ENCODE measurements at regions not wholly inside any gene's neighbourhood (a gene's known extent, or its start where the extent isn't known, plus 50 kb on each side); places are given as distances from the start of the nearest gene placed in this dataset.
"Not testable (repeated sequence)": the region's sequence is repeated elsewhere in the genome, so short reads cannot be mapped to it uniquely, and the experiment has no call there.

DNA sequence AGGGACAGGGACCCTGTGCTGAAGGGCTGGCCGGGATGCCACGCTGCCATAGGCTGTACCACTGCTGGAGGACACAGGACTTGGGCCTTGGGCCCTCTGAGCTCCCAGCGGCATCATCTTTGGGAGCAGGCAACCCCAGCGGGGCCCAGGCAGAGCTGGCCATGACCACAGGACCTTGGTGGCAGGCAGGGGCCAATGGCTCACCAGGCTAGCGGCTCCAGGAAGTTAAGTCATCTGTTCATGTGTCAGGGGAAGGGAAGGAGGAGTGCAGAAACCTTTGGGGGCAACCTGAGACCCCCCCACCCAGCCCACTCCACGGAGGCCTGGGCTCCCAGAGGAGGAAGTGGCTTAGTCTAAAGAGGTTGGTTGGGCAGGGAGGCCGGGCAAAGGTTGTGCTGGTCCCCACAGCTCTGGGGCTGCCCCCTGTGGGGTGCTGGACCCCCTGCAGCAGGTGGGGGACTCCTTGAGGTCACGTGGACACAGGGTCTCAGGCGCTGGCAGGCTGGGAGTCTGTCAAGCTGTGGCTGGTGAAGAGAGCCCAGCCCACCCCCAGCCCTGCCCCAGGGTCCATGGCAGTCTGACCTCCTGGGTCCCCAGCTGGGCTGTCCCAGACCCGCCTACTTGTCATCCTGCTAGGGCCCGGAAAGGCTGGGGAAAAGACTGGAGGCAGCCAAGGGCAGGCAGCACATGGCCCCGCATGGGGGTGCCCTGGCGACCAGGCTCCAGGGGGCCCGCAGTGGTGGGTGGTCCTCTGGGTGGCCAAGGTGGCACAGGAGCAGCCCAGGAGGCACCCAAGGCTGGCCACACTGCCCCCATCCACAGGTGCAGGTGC lies 184.3 kb downstream of the IGLL1 start:
- no peak for DNase-seq (ENCODE audit: low read depth in 2 of 2)

DNA sequence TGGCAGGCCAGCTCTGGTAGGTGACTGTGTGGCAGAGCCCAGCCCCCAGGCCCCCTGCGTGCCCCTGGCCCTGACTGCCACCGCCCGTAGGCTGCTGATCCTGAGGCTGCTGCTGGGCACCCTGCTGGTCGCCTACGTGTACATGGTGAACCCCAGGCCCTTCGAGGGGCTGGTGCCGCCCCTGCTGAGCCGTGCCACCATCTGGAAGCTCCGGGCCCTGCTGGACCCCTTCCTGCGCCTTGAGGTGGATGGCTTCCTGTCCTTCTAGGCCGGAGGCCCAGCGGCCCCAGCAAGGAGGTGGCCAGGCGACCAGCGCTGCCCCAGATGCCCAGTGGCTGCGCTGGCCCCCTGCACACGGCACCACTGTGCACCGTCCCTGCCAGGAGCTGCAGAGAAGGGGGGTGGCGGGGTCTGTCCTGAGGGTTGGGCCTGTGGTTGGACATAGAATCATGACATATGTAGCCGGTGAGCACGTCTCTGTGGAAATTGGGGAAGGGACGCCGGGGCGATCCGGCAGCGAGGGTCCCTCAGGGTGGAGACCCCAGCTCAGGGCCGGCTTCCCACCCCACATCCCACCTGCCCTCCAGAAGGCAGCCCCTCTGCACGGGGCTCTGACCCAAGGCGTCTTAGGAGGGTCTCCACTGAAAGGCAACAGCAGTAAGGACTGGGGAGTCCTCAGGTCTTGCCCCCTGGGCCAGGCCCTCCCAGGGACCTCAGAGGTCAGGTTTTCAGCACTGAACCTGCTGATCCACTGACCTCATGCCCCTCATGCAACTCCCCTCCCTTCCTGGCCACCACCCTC lies 185.4 kb downstream of the IGLL1 start:
- DNase-seq (ENCODE audit: low read depth in 2 of 2): no peak

DNA sequence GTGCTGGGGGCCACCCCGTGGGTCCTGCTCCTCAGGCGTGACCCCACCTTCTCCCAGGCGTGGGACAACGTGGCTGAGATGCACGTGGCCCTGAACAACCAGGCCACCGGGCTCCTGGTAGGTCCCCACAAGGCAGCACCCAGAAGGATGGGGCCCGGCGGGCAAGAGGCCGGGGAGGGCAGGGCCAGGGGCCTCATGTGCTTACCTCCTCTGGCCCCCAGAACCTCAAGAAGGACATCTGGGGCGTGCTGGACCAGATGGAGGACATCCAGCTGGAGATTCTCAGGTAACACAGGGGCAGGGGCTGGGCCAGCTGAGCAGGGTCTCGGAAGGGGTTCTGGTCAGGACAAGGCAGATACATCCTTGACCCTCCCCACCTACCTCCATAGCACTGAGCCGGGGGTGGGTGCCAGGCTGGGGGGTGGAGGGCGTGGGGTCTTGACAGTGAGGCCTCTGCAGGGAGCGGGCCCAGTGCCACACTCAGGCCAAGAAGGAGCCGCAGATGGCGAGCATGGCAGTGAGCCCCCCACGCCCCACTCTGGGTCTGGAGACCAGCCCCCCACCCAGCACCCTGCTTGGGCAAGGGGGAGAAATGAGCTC lies 186.3 kb downstream of the IGLL1 start:
- no peak for DNase-seq (ENCODE audit: low read depth in 2 of 2)

DNA sequence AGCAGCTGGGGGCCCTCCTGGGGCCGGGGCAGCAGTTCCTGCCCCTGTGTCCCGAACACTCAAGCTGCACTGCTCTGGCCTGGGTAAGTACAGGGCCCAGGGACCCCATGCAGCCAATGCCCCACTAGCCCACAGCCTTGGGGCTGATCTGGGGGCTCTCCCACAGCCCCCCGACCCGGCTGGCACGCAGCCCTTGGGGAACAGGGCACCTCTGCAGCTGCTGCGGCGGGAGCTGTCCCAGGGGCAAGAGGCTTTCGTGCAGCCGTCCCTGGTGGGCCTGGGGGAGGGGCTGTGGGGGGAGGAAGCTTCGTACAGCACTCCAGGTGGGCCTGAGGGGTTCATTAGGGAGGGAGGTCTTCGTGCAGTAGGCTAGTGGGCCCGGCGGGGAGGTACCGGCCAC lies 186.9 kb downstream of the IGLL1 start:
- DNase-seq (ENCODE audit: low read depth in 2 of 2): not testable (repeated sequence)

DNA sequence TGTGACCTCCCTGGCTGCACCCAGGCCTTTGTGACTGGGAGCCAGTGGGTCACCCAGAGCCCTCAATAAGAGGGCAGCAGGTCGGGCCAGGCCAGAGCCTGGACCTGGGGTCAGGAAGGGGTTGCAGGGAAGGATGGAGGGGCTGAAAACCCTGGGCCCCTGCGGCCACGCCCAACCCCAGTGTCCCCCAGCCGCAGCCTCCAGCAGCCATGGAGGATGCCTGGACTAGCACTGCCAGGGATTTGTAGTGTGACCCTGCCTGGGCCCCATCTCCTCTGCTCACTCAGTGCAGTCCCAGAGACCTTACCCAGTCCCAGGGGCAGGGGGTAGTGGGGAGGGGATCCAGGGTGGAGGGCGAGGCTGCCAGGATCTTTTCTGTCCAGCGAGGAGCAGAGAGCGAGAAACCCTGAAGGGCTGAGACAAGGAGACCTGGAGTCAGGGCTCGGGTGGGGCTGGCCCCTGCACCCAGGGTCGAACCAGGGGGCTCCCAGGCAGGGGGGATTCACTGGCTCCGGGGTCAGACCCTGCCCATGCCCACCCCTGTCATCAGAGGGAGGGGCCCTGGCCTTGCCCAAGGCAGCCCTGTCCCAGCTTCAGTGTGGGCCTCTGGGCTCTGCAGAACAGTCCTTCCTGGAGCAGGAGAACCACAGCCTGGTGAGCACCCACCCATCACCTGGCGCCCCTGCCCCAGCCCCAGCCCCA lies 187.5 kb downstream of the IGLL1 start:
- no peak for DNase-seq (ENCODE audit: low read depth in 2 of 2)

- no peak for DNase-seq (ENCODE audit: low read depth in 2 of 2)
These were observed 189.1 kb downstream of the IGLL1 start for GRCh38 chr22:23391022-23391421.

DNA sequence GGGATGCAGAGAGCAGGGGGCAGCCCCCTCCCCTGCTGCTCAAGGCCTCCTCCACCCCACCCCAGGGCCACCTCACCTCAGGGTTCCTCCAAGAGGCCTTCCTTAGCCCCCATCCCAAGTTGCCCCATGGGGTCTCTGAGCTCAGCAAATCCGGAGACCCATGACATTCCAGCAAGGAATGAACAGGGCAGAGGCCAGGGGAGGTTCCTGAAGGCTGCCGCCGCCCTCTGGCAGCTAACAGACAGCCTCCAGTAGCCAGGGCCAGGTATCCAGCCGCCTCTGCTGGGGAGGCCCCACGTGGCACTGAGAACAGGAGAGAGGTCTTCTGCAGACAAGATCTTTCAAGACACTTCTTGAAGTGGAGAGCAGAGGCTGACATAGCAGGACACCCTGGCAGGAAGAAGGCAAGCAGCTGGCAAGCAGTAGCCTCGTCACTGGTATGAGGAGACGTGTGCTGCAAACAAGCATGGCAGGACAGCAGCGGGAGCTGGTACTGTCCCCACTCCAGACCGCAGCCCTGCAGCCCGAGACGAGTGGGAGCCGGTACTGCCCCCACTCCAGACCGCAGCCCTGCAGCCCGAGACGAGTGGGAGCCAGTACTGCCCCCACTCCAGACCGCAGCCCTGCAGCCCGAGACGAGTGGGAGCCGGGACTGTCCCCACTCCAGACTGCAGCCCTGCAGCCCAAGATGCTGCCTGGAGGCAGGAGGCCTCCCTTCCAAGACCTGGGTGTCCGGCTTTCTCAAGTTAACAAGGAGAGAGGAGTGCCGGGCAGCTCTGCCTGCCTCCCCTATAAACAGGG lies 190.6 kb downstream of the IGLL1 start:
- no peak for DNase-seq (ENCODE audit: low read depth in 2 of 2)

DNA sequence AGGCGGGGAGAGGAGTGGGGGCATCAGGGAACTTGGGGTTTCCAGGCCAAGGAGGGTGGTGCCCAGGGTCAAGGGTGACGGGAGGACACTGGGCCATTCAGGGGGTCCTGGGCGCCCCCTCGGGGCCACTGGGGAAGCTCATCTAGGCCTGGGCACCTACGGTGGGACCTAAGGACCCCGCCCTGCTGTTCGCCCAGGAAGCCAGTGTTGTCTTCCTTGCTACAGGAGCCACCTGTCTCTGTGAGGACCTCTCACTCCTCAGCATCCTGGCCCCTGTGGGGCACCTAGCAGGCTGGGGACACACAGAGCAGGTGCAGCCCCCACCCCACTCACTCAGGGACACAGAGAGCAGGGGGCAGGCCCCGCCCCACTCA lies 191.6 kb downstream of the IGLL1 start:
- no peak for DNase-seq (ENCODE audit: low read depth in 2 of 2)

- DNase-seq (ENCODE audit: low read depth in 2 of 2): no peak
These were observed 192.1 kb downstream of the IGLL1 start for GRCh38 chr22:23387827-23388516.

DNA sequence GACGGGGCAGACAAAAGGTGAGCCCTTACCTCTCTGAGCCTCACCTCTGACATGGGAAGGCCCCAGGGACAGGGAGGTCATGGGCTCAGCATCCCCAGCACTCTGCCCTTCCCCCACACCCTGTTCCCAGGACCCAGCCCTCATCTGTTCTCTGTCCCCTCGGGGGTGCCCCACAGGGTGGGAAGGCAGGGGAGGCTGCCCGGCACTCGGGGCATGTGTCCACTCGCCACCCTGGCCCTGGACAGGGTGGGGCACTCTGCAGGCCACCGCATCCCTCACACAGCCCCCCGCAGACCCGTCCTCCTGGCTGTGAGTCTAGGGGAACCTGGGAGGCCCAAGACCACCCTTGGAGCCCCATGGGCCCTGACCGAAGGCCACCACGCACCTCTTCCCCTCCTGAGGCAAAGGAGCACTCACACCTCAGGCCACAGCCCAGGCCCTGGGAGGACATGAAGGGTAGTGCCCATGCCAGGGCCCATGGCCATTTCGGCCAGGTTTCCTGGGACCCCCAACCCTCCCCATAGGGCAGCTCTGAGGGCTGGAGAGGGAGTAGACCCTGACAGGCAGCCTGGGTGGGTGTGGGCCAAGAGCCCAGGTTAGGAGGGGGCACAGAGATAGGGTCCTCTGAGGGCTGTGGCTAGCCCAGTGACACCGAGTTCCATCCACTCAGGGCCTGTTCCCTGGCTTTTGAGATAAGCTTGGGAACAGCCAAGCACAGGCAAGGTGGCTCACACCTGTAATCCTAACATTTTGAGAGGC lies 193.1 kb downstream of the IGLL1 start:
- no peak for DNase-seq (ENCODE audit: low read depth in 2 of 2)

DNA sequence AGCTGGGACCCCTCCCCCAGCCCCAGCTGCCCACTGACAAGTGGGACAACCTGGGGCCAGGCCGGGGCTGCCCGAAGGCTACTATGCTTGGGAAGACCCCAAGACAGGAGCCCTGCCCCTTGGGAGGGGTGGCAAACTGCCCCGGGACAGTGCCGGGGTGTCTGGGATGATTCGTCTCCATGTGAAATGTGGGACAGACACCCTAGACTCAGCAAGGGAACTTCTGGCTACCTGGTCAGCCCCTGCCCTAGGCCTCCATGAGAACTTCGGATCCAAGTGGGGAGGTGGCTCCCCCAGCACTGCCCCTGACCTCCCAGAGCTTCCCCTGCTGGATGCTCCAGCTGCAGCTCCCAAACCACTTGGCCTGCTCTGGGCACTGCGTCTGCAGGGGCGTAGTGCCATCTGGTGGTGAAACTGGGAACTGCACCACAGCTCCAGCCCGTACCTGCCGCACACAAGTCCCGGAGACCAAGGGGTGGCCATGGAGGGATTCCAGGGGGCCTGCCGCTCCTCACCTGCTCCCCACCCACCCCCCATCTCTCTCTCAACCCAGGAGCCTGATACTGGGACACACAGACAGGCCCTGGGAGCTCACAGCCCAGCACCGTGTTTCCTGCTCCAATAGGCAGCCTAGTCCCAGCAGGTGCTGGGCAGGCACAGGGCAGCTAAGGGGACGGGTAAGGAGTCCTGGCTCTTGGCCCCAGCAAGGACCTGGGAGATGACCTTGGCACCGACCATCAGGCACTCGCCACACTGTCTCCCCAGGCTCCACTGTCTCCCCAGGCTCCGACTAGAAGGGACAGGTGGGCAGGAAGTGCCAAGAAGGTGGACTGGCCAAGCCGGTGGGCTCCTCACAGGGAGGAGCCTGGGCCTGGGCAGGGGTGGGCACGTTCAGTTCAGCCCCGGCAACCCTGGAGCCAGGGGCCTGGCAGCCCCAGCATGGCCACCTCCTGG lies 194.1 kb downstream of the IGLL1 start:
- DNase-seq (ENCODE audit: low read depth in 2 of 2): peak; percentile 62 to 68

GRCh38 chr22:23384923-23385677 lies 195.0 kb downstream of the IGLL1 start:
- no peak for DNase-seq (ENCODE audit: low read depth in 2 of 2)

DNA sequence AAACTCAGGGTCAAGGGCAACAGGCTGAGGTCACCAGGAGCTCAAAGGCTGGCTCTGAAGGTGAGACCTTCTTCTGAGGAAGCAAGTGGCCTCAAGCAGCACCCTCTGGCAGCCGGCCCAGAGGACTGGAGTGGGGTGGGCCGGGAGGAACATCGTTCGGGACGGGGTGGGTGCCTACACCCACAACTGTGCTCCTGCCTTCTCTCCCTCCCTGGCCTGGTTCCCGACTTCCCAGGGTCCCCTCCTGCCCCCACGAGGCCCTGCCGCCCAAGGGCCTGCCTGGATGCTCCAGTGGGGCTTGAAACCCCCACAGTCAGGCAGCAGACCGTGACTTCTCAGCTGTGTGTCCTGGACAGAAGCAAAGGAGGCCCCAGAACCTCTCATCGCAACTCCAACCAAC lies 195.7 kb downstream of the IGLL1 start:
- DNase-seq (ENCODE audit: low read depth in 2 of 2): no peak

- DNase-seq (ENCODE audit: low read depth in 2 of 2): no peak
These were observed 196.4 kb downstream of the IGLL1 start for GRCh38 chr22:23383491-23384361.

GRCh38 chr22:23382428-23383218 lies 197.5 kb downstream of the IGLL1 start:
- DNase-seq (ENCODE audit: low read depth in 2 of 2): no peak
